Endothelial cell of umbilical vein (primary cell): ENCODE measurements at regions not wholly inside any gene's neighbourhood (a gene's known extent, or its start where the extent isn't known, plus 50 kb on each side); places are given as distances from the start of the nearest gene placed in this dataset.

Experiments
- BruUV-seq: library from RNA; stranded (reverse); fragments of 400-500 nt; replicated peaks from 2 replicates; lab custom pipeline; 2021; lab: Mats Ljungman, UMichigan
- CTCF ChIA-PET: fragments of 300-600, 350-600 bp; sonication (Branson Sonifier 250); formaldehyde crosslinking; loops from one replicate; lab custom pipeline; 2021; ENCODE audit warnings: antibody characterized with exemption, inconsistent platforms; lab: Charles Lee
- POLR2A ChIA-PET: fragments of 300-600, 350-600 bp; sonication (Branson Sonifier 250); formaldehyde crosslinking; loops from one replicate; lab custom pipeline; 2021; ENCODE audit warnings: antibody characterized with exemption, inconsistent platforms; lab: Charles Lee
- DNase-seq: peaks from one replicate; pipeline ENCODE4 v3.0.0-alpha.2; 2011; ENCODE audit warnings: low read depth, low spot score
- FAIRE-seq: peaks from 2 replicates; lab custom pipeline; 2011; peaks lifted over from hg19 to GRCh38; lab: Jason Lieb, UNC
- H2AFZ ChIP-seq: 2 replicates; pipeline ENCODE4 v1.6.0; 2012; ENCODE audit warnings: low read depth, low read length, control low read depth, inconsistent platforms
- H3K27ac ChIP-seq: 2 replicates; pipeline ENCODE4 v1.5.1; 2011; ENCODE audit warnings: low read depth, mild to moderate bottlenecking, control low read depth, low read length, moderate library complexity; ENCODE audit not compliant: insufficient read depth
- H3K27me3 ChIP-seq, 2 experiments: 2 replicates each; pipeline versions ENCODE4 v1.6.0 to v1.6.1; 2011; ENCODE audit warnings: low read length in 2 of 2, mixed read lengths in 1 of 2; ENCODE audit not compliant: control insufficient read depth in 2 of 2, insufficient read depth in 2 of 2
- H3K36me3 ChIP-seq, 2 experiments: 2 replicates in 1 of 2; 3 replicates in 1 of 2; pipeline ENCODE4 v1.5.1; 2011; ENCODE audit warnings: low read length in 2 of 2, mild to moderate bottlenecking in 1 of 2, moderate library complexity in 1 of 2; ENCODE audit not compliant: control insufficient read depth in 2 of 2, insufficient read depth in 2 of 2; ENCODE audit errors: extremely low read depth in 1 of 2
- H3K4me1 ChIP-seq: 3 replicates; pipeline ENCODE4 v1.5.1; 2011; ENCODE audit warnings: mild to moderate bottlenecking, low read length; ENCODE audit not compliant: control insufficient read depth, insufficient read depth; ENCODE audit errors: extremely low read depth
- H3K4me2 ChIP-seq: 2 replicates; pipeline ENCODE4 v1.6.1; 2011; ENCODE audit warnings: low read length, control low read depth, mixed read lengths; ENCODE audit not compliant: insufficient read depth
- H3K4me3 ChIP-seq, 3 experiments: fragments of 200-600 bp in 1 of 3; sonication (generic), shearing (Covaris generic) in 1 of 3; replicated peaks in 1 of 3; 2 replicates each; pipeline ENCODE4 v1.5.1; 2011 to 2016; ENCODE audit warnings: control low read depth in 3 of 3, low read length in 3 of 3, mild to moderate bottlenecking in 2 of 3, inconsistent platforms in 1 of 3, low read depth in 1 of 3, moderate library complexity in 1 of 3; ENCODE audit not compliant: insufficient read depth in 1 of 3
- H3K79me2 ChIP-seq: 2 replicates; pipeline ENCODE4 v1.6.0; 2012; ENCODE audit warnings: low read length, inconsistent platforms; ENCODE audit not compliant: control insufficient read depth, insufficient read depth
- H3K9ac ChIP-seq: replicated peaks from 2 replicates; pipeline ENCODE3; 2011; ENCODE audit warnings: low read length, control low read depth; ENCODE audit not compliant: insufficient read depth; ENCODE audit errors: extremely low read depth
- H3K9me1 ChIP-seq: replicated peaks from 3 replicates; pipeline ENCODE4 v1.6.0; 2011; ENCODE audit warnings: mild to moderate bottlenecking, low read length; ENCODE audit not compliant: control insufficient read depth, insufficient read depth; ENCODE audit errors: extremely low read depth
- H3K9me3 ChIP-seq: replicated peaks from 2 replicates; pipeline ENCODE4 v1.5.1; 2012; ENCODE audit warnings: low read length, inconsistent platforms; ENCODE audit not compliant: control insufficient read depth, insufficient read depth
- H4K20me1 ChIP-seq: replicated peaks from 2 replicates; pipeline ENCODE3; 2011; ENCODE audit warnings: mild to moderate bottlenecking, low read length; ENCODE audit not compliant: control insufficient read depth, insufficient read depth; ENCODE audit errors: extremely low read depth
- EZH2 ChIP-seq: IDR thresholded peaks from 2 replicates; pipeline ENCODE4 v1.6.1; 2012; ENCODE audit warnings: borderline replicate concordance, low read depth, mild to moderate bottlenecking, moderate library complexity, low read length, inconsistent platforms; ENCODE audit not compliant: severe bottlenecking
- FOS ChIP-seq: IDR thresholded peaks from 2 replicates; pipeline ENCODE4 v1.6.1; 2011; ENCODE audit warnings: mild to moderate bottlenecking, low read length, moderate library complexity, borderline replicate concordance; ENCODE audit not compliant: insufficient read depth
- GATA2 ChIP-seq: IDR thresholded peaks from 2 replicates; pipeline ENCODE4 v1.7.0; 2011; ENCODE audit warnings: low read depth, mild to moderate bottlenecking, moderate library complexity, mixed read lengths, low read length; ENCODE audit not compliant: insufficient read length, insufficient read depth
- JUN ChIP-seq: IDR thresholded peaks from 2 replicates; pipeline ENCODE4 v1.6.1; 2011; ENCODE audit warnings: borderline replicate concordance, low read depth; ENCODE audit not compliant: insufficient read length, insufficient read depth
- MYC ChIP-seq: IDR thresholded peaks from one replicate; pipeline ENCODE4 v1.6.1; 2011; ENCODE audit warnings: mild to moderate bottlenecking, low read depth, low read length
- POLR2A ChIP-seq: IDR thresholded peaks from 2 replicates; pipeline ENCODE4 v1.6.1; 2012; ENCODE audit warnings: low read depth, mild to moderate bottlenecking, control low read depth, low read length
- POLR2AphosphoS5 ChIP-seq: IDR thresholded peaks from 2 replicates; pipeline ENCODE4 v1.6.1; 2012; ENCODE audit warnings: low read depth, mild to moderate bottlenecking, control low read depth, low read length, moderate library complexity; ENCODE audit not compliant: insufficient read depth
- dilution Hi-C: fragments of 300-500 bp; cut with MboI; formaldehyde crosslinking; loops from one replicate; pipeline ENCODE4 v1.15.0; 2019; ENCODE audit warnings: low sequenced_read_pairs; ENCODE audit not compliant: extremely low pct_ligation_motif_present
- intact Hi-C: fragments of 100-400 bp; cut with micrococcal nuclease; formaldehyde crosslinking; loops from one replicate; pipeline ENCODE4 v1.10.0; 2022
- TF ChIP-seq, protein P1 (sequence below): IDR thresholded peaks from 2 replicates; pipeline ENCODE4 v1.6.1; 2011; ENCODE audit not compliant: insufficient read depth, insufficient read length
- TF ChIP-seq, protein P2 (sequence below), 2 donors: IDR thresholded peaks; 1 replicate in 1 of 2; 2 replicates in 1 of 2; pipeline ENCODE4 v1.5.1; 2011; ENCODE audit warnings: low read length in 2 of 2, mild to moderate bottlenecking in 2 of 2, moderate library complexity in 2 of 2, control low read depth in 1 of 2, inconsistent platforms in 1 of 2, low read depth in 1 of 2; ENCODE audit not compliant: insufficient read depth in 1 of 2; ENCODE audit errors: extremely low read depth in 1 of 2

DNA sequence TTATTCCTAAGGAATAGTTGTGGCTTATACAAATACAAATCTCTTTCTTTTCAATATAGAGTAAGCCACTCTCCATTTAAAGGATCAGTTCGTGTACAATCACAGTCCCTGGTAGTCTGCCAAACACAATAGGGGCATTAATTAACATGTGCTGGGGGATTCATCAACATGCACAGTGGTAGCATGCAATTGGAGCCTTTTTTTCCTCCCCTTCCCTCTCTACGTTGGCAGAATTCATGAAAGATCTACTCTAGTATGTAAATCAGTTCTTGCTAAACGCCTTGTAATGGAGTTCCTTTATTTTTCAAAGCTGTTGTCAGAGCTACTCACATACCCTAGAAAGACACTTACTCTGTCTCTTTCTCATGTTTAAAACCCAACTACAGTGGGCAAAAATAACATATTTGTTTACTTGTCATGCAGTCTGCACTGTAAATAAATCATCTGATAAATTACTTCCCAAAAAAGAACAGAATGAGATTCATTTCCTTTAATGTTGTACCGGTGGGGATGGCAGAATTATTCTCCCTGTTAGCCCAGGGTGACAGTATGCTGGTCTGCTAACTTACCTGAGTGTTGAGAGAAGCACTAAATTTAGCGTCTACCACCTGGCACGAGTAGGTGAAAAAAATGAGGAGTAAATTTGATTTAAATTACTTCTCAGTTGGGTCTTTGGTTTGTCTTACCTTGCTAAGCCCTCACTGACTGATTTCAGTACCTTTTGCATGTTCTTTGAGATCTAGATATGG, 341.5 kb upstream of the CCNH start:
- H3K27me3 ChIP-seq: no peaks in the 10 kb centered on the region
- no peak overlapping the region for H3K4me3 ChIP-seq
- dilution Hi-C loops: no loop called here
- no peak overlapping the region for H3K4me2 ChIP-seq
- intact Hi-C loops: no loop called here
- FAIRE-seq (no peak), DNase-seq (no peak)
- POLR2A ChIA-PET: no interaction called here
- no peaks in the 10 kb centered on the region for H3K4me1 ChIP-seq
- no TSS peak for BruUV-seq
- no peaks in the 10 kb centered on the region for H3K9me3 ChIP-seq
- no peak overlapping the region for H3K9ac ChIP-seq
- no peak overlapping the region for H2AFZ ChIP-seq
- H4K20me1 ChIP-seq: no peaks in the 10 kb centered on the region
- no peaks in the 10 kb centered on the region for H3K9me1 ChIP-seq
- no peaks in the 10 kb centered on the region for H3K36me3 ChIP-seq
- CTCF ChIA-PET: no interaction called here
- TF ChIP-seq, protein P1, sequence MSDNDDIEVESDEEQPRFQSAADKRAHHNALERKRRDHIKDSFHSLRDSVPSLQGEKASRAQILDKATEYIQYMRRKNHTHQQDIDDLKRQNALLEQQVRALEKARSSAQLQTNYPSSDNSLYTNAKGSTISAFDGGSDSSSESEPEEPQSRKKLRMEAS: no peak
- TF ChIP-seq JUN (no peak), POLR2A (no peak), POLR2AphosphoS5 (no peak), FOS (no peak), GATA2 (no peak), EZH2 (no peak), MYC (no peak)
- TF ChIP-seq, protein P2, sequence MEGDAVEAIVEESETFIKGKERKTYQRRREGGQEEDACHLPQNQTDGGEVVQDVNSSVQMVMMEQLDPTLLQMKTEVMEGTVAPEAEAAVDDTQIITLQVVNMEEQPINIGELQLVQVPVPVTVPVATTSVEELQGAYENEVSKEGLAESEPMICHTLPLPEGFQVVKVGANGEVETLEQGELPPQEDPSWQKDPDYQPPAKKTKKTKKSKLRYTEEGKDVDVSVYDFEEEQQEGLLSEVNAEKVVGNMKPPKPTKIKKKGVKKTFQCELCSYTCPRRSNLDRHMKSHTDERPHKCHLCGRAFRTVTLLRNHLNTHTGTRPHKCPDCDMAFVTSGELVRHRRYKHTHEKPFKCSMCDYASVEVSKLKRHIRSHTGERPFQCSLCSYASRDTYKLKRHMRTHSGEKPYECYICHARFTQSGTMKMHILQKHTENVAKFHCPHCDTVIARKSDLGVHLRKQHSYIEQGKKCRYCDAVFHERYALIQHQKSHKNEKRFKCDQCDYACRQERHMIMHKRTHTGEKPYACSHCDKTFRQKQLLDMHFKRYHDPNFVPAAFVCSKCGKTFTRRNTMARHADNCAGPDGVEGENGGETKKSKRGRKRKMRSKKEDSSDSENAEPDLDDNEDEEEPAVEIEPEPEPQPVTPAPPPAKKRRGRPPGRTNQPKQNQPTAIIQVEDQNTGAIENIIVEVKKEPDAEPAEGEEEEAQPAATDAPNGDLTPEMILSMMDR (IDR thresholded peaks at IDR 0.05; ENCODE audit: extremely low read depth in 1 of 2, insufficient read depth in 1 of 2, low read depth in 1 of 2, low read length in 2 of 2): no peak
- no peaks in the 10 kb centered on the region for H3K79me2 ChIP-seq
- H3K27ac ChIP-seq: no peak overlapping the region
